ENCODE measurements at regions not wholly inside any gene's neighbourhood (a gene's known extent, or its start where the extent isn't known, plus 50 kb on each side); places are given as distances from the start of the nearest gene placed in this dataset.

DNA sequence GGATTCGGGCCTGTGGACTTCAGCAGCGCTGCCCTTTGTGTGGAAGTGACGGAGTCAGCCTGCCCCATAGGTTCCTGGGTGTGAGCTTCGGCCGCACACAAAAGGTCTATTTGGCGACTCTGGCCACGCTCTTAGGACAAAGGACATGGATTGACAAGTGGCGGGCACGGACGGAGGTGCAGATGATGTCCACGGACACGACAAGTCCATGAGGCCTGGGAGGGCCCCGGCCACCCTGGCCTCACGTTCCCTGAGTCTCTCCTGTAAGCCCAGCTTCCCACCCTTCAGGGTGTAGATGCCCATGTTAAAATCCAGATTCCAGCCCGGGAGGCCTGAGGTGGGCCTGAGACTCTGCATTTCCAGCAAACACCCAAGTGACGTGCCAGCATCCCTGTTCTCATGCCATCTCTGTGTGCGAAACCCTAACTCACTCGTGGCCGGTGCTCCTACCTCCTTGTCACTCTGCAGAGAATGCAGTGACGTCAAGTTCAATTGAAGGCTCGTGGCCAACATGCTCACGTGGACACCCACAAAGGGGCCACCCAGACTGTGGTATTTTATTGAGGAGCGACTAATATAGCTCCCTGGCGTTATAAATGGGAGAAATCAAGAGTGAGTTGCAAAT lies 111.7 kb downstream of the RTP5 start:
- CTCF ChIA-PET: no interaction called here
- no peak overlapping the region for H3K27ac ChIP-seq (ENCODE audit: low read depth, low read length)
- no peak overlapping the region for H3K4me2 ChIP-seq (ENCODE audit: low read length)
- no peaks in the 10 kb centered on the region for H3K79me2 ChIP-seq (ENCODE audit: insufficient read depth, low read length)
- H3K9me3 ChIP-seq (ENCODE audit: control insufficient read depth in 1 of 2, insufficient read depth in 1 of 2, low read depth in 1 of 2, low read length in 2 of 2): no peaks in the 10 kb centered on the region
- H2AFZ ChIP-seq (ENCODE audit: low read depth, low read length, poor library complexity, severe bottlenecking): no peak overlapping the region
- TF ChIP-seq CBX3 (IDR thresholded peaks at IDR 0.05; ENCODE audit: low read depth): no peak
- no peak for TF ChIP-seq FOSL1 (IDR thresholded peaks at IDR 0.05; ENCODE audit: low read depth)
- no peak for TF ChIP-seq RAD21 (IDR thresholded peaks at IDR 0.05; ENCODE audit: low read depth)
- TF ChIP-seq ELF1 (IDR thresholded peaks at IDR 0.05; ENCODE audit: borderline replicate concordance, low read depth): no peak
- TF ChIP-seq REST (IDR thresholded peaks at IDR 0.05; ENCODE audit: low read depth): no peak
- no peak for TF ChIP-seq YY1 (IDR thresholded peaks at IDR 0.05; ENCODE audit: extremely low read depth, insufficient replicate concordance, low read depth, low read length)
- RAD21 ChIA-PET (ENCODE audit: low non-redundant PET in 1 of 2, low total read pairs in 2 of 2, uncharacterized antibody in 2 of 2, unreplicated experiment in 2 of 2): no interaction called here
- H3K27me3 ChIP-seq (ENCODE audit: insufficient read depth, low read length): no peaks in the 10 kb centered on the region
- no peaks in the 10 kb centered on the region for H3K9me2 ChIP-seq (ENCODE audit: insufficient read depth)
- no peak for DNase-seq (ENCODE audit: low read depth, low spot score)
- BruUV-seq (replicated peaks): no TSS peak
- no peak overlapping the region for H3K4me3 ChIP-seq (replicated peaks in 1 of 2; ENCODE audit: low read depth in 1 of 2, low read length in 2 of 2)
- H3K36me3 ChIP-seq (ENCODE audit: control insufficient read depth in 1 of 2, insufficient read depth in 2 of 2, low read length in 2 of 2): no peaks in the 10 kb centered on the region
- intact Hi-C loops (cut with micrococcal nuclease): no loop called here
- no peaks in the 10 kb centered on the region for H3K4me1 ChIP-seq (ENCODE audit: control insufficient read depth in 1 of 2, insufficient read depth in 2 of 2, low read length in 2 of 2)
- H3K9ac ChIP-seq (ENCODE audit: low read length): no peak overlapping the region
- no peaks in the 10 kb centered on the region for H4K20me1 ChIP-seq (ENCODE audit: insufficient read depth)
- POLR2A ChIA-PET: no interaction called here
- ATAC-seq: no peak
